ENCODE measurements at regions not wholly inside any gene's neighbourhood (a gene's known extent, or its start where the extent isn't known, plus 50 kb on each side); places are given as distances from the start of the nearest gene placed in this dataset.

- TF ChIP-seq NELFE (IDR thresholded peaks at IDR 0.05; ENCODE audit: insufficient read depth, insufficient read length), result no peak
- TF ChIP-seq ESRRB (CRISPR knock-in tag; IDR thresholded peaks at IDR 0.05; ENCODE audit: borderline replicate concordance), result no peak
- no peak for TF ChIP-seq TGIF2 (CRISPR knock-in tag; IDR thresholded peaks at IDR 0.05)
- TF ChIP-seq TCF15 (CRISPR knock-in tag; IDR thresholded peaks at IDR 0.05), result no peak
- TF ChIP-seq ZNF217 (CRISPR knock-in tag; IDR thresholded peaks at IDR 0.05), result no peak
- peak; percentile 63; the same call in 1 of the 2 replicates for TF ChIP-seq ZBTB9 (CRISPR knock-in tag; IDR thresholded peaks at IDR 0.05)
- TF ChIP-seq YY1 (IDR thresholded peaks at IDR 0.05; ENCODE audit: borderline replicate concordance in 1 of 3, control insufficient read depth in 1 of 3, extremely low read depth in 1 of 3, insufficient read depth in 3 of 3, insufficient read length in 1 of 3, insufficient replicate concordance in 2 of 3, low read depth in 1 of 3, low read length in 2 of 3), result no peak
- TF ChIP-seq ZNF146 (CRISPR knock-in tag; IDR thresholded peaks at IDR 0.05; ENCODE audit: unreplicated experiment), result no peak
- TF ChIP-seq ZBTB12 (CRISPR knock-in tag; IDR thresholded peaks at IDR 0.05), result peak; percentile 52
- no peak for TF ChIP-seq ID3 (CRISPR knock-in tag; IDR thresholded peaks at IDR 0.05)
- peak; percentile 18; the same call in 1 of the 2 replicates for TF ChIP-seq ID3 (tag; IDR thresholded peaks at IDR 0.05)
- peak; percentile 88 for TF ChIP-seq C11orf30 (IDR thresholded peaks at IDR 0.05; ENCODE audit: low read depth)
- TF ChIP-seq SIN3B (IDR thresholded peaks at IDR 0.05; ENCODE audit: low read depth), result no peak
- TF ChIP-seq PKNOX1 (IDR thresholded peaks at IDR 0.05), result 0 out of 2 replicates have a peak, but pooled peaks have one; percentile 40
- TF ChIP-seq CTBP1 (IDR thresholded peaks at IDR 0.05; ENCODE audit: borderline replicate concordance), result peak; percentile 97
- no peak for TF ChIP-seq RFX1 (IDR thresholded peaks at IDR 0.05)
- TF ChIP-seq GATAD2B (IDR thresholded peaks at IDR 0.05; ENCODE audit: borderline replicate concordance), result peak; percentile 65; the same call in 1 of the 2 replicates
- no peak for TF ChIP-seq PHB2 (IDR thresholded peaks at IDR 0.05; ENCODE audit: low read depth)
- TF ChIP-seq POLR2A (conservative IDR thresholded peaks at IDR 0.05), result no peak
- TF ChIP-seq KDM1A (IDR thresholded peaks at IDR 0.05), result peak in 1 of 2 experiments; percentile 66; a peak in 2 of 4 replicates
- peak; percentile 86 for TF ChIP-seq RNF2 (IDR thresholded peaks at IDR 0.05)
- 0 out of 2 replicates have a peak, but pooled peaks have one; percentile 20 for TF ChIP-seq RB1 (IDR thresholded peaks at IDR 0.05; ENCODE audit: low read depth)
- no peak for TF ChIP-seq CEBPG (CRISPR knock-in tag; IDR thresholded peaks at IDR 0.05)
- TF ChIP-seq CEBPG (tag; conservative IDR thresholded peaks at IDR 0.05 in 1 of 2, IDR thresholded peaks at IDR 0.05 in 1 of 2), result no peak
- no peak for TF ChIP-seq POLR2B (IDR thresholded peaks at IDR 0.05; ENCODE audit: low read depth, partially characterized antibody)
These were observed 236.0 kb upstream of the ECI2 start (continued) for GRCh38 chr6:4371207-4371921.

Measured in K562 (cell line).